HG02642 (cell line): ENCODE measurements at regions not wholly inside any gene's neighbourhood (a gene's known extent, or its start where the extent isn't known, plus 50 kb on each side); places are given as distances from the start of the nearest gene placed in this dataset.

ENCODE experiments used
- ATAC-seq: cut with Tn5 transposase; IDR thresholded peaks from one replicate; pipeline ENCODE4 v1.9.1; 2021; ENCODE audit warnings: mild to moderate bottlenecking; ENCODE audit not compliant: unreplicated experiment, poor library complexity

DNA sequence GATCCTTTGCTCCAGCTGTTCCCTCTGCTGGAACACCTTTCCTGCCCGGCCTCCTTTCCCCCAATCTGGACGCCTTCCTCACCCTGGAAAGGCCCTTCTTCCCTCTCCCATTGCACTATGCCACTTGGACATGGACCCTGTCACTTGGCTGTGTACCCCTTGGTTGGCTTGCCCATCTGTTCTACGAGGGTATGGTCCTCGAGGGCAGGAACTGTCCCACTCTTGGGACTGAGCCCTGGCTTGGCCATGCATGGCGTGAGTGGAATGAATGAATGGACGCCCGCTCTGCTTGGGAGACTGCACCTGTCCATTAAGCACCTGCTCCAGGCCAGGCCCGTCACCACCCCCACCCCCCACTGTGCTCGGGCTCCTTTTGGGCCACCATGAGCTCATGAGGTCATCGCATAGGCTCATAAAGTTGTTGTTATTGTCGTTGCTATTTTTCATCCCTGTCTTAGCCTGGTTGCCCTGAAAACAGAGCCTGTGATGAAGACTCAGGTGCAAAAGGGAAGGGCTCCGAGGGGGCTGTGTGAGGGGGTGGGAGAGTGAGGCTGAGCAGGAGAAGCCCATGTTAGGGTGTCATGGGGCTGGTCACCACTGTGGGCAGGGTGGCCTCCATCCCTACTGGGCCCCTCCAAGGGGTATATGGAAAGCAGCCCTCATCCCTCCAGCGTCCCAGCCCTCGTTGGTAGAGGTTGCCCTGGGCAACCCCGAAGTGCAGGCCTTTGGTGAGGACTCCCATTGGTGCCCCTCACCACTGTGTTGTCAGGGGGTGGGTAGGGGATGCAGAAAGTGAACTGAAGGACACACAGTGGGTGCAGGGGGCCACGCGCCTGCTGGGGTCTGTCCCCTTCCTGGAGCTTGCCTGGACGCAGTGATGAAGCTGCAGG lies 57.2 kb upstream of the IER5L start:
- ATAC-seq, result no peak

DNA sequence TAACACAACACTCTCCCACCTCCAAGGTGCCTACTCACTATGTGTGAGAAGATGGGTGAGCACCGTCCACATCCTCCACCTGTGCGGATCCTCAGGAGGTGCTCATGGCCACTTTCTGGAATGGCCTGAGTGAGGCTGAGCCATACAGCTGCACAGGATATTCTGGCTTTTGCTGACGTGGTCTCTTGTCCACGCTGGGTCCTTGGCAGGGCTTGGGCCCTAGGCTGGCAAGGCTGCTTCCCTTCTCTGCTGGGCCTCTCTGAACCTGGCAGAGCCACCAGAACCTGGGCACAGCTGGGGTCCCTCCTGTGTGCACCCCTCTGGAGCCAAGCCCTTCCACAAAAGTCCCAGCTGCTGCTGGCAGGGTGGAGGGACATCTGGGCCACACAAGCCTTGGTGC lies 56.4 kb upstream of the IER5L start:
- no peak for ATAC-seq

DNA sequence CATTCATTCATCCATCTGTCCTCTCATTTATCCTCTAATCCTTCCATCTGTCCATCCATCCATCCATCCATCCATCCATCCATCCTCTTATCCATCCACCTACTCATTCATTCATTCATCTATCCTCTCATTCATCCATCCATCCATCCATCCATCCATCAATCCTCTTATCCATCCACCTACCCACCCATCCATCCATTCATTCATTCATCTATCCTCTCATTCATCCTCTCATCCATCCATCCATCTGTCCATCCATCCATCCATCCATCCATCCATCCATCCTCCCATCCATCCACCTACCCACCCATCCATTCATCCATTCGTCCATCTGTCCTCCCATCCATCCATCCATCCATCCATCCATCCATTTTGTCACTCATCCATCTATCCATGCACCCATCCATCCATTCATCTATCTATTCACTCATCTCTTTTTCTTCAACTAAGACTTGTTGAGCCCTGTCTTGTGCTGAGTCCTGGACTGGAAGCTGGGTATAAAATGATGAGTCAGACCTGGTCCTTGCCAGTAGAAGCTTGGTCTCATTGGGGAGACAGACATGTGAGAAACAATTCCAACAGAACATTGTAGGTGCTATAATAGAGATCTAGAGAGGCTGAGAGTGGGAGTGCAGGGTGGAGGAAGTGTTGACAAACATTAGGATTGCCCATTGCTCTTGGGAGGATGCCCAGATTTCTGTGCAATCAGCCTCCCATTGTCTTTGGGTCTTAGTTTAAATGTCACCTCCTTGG lies 55.0 kb upstream of the IER5L start:
- no peak for ATAC-seq

DNA sequence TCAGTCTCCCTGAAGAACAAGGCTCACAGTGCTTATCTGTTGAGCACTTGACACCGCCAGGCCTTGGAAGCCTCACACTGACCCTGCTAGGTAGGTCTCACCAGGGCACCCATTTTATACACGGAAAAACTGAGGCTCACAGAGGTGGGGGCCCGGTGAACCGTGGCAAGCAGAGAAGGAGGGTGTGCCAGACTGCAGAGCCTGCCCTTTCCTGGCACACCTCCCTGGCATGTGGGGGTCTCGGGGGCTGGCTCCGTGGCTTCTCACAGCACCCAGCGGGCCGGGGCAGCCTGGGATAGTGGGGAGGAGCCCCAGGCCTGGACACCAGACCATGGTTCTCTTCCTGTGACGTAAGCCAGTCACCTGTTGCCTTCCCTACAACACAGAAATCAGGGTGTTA lies 53.7 kb upstream of the IER5L start:
- no peak for ATAC-seq

DNA sequence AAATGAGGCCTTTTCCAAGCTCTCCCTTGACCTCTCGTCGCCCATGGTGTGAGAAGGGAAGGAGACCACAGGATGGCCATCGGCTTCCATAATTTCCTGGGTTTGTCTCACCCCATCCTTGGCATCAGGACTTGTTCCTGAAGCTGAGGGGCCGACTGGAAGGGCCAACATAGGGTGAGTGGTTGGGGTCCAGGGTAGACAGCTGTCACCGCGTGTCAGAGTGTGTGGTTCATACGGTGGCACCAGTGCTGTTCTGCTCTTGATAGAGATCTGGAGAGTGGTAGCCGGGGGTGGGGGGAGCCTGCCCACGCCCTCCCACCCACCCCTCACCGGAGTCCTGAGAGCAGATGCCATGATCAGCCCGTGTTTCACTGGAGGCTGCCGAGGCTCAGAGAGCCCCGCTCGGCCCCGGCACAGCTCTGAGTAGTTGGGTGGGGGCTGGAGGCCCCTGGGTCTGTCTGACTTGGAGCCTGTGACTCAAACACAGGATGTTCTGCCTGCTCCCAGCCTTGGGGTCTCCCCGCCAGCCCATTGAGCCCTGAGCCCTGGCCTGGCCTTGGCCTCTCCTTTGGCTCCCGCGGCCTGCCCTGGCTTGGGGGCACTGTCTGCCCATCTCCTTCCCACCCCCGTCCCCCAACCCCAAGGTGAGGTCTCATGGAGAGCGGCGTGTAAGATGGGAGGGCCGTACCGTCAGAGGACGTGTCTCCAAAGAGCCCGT lies 53.1 kb upstream of the IER5L start:
- no peak for ATAC-seq

DNA sequence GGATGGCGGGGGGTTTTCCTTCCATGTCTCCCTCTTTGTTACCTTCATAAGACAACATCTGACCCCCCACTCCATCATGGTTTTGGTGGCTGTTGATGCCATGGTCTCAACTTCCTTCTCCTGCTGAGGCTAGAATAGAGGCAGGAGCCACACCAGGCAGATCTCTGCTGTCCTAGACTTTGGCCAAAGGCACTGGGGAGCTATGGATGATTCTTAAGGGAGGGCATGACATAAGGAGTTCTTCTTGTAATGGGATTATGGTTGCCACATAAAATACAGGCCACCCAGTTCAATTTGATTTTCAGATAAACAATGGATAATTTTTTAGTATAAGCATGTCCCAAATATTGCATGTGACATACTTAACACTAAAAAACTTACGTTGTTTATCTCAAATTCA lies 52.2 kb upstream of the IER5L start:
- ATAC-seq, result no peak
